GM06990 (cell line): ENCODE measurements at regions not wholly inside any gene's neighbourhood (a gene's known extent, or its start where the extent isn't known, plus 50 kb on each side); places are given as distances from the start of the nearest gene placed in this dataset.

Experiments
- DNase-seq: peaks from one replicate; pipeline ENCODE4 v3.0.0-alpha.2; 2011; ENCODE audit not compliant: insufficient read length; ENCODE audit errors: extremely low read depth
- H3K27me3 ChIP-seq: replicated peaks from 2 replicates; pipeline ENCODE4 v1.6.0; 2011; ENCODE audit warnings: low read length; ENCODE audit not compliant: control insufficient read depth, insufficient read depth
- H3K36me3 ChIP-seq: 2 replicates; pipeline ENCODE4 v1.5.1; 2011; ENCODE audit warnings: low read length; ENCODE audit not compliant: control insufficient read depth, insufficient read depth
- H3K4me3 ChIP-seq: replicated peaks from 2 replicates; pipeline ENCODE4 v1.5.1; 2011; ENCODE audit warnings: low read depth, mild to moderate bottlenecking, control low read depth, low read length
- CTCF ChIP-seq: IDR thresholded peaks from 2 replicates; pipeline ENCODE4 v1.5.1; 2011; ENCODE audit warnings: low read length, control low read depth, mild to moderate bottlenecking, inconsistent platforms; ENCODE audit not compliant: insufficient read depth, poor library complexity, severe bottlenecking

GRCh38 chr6:126696921-126697693 is 357.2 kb downstream of the CENPW start:
- no peak for DNase-seq
- TF ChIP-seq CTCF = no peak

GRCh38 chr6:126698732-126699240 is 358.9 kb downstream of the CENPW start:
- TF ChIP-seq CTCF = no peak
- DNase-seq = no peak
- Histone ChIP-seq H3K4me3 (no peak overlapping the region), H3K36me3 (no peaks in the 10 kb centered on the region), H3K27me3 (no peaks in the 10 kb centered on the region)

More at GRCh38 chr6:126696921-126697693, 357.2 kb downstream of the CENPW start:
- Histone ChIP-seq H3K4me3 (no peak overlapping the region), H3K36me3 (no peaks in the 10 kb centered on the region), H3K27me3 (no peaks in the 10 kb centered on the region)

- DNase-seq = no peak
- no peak overlapping the region for H3K4me3 ChIP-seq
- H3K36me3 ChIP-seq = no peaks in the 10 kb centered on the region
- no peaks in the 10 kb centered on the region for H3K27me3 ChIP-seq
- TF ChIP-seq CTCF = no peak
Observed at GRCh38 chr6:126701676-126702560, 362.0 kb downstream of the CENPW start.

GRCh38 chr6:126716032-126716431 is 376.1 kb downstream of the CENPW start:
- DNase-seq = no peak
- no peaks in the 10 kb centered on the region for H3K27me3 ChIP-seq
- no peak for TF ChIP-seq CTCF
- no peaks in the 10 kb centered on the region for H3K36me3 ChIP-seq
- H3K4me3 ChIP-seq = no peak overlapping the region

GRCh38 chr6:126716826-126717509 is 377.1 kb downstream of the CENPW start:
- Histone ChIP-seq H3K27me3 (no peaks in the 10 kb centered on the region), H3K36me3 (no peaks in the 10 kb centered on the region), H3K4me3 (no peak overlapping the region)
- no peak for TF ChIP-seq CTCF
- no peak for DNase-seq
